Nephron progenitor cell (in vitro differentiated cells): ENCODE measurements at regions not wholly inside any gene's neighbourhood (a gene's known extent, or its start where the extent isn't known, plus 50 kb on each side); places are given as distances from the start of the nearest gene placed in this dataset.

Source experiments
- DNase-seq: peaks from one replicate; pipeline ENCODE4 v3.0.0; 2021
- H3K27ac Mint-ChIP-seq: 2 replicates; pipeline ENCODE4 v1.8.0; 2021; ENCODE audit warnings: mild to moderate bottlenecking, moderate library complexity, mixed read lengths
- H3K27me3 Mint-ChIP-seq: 2 replicates; pipeline ENCODE4 v1.8.0; 2021; ENCODE audit warnings: mild to moderate bottlenecking, low read depth, mixed read lengths; ENCODE audit not compliant: poor library complexity
- H3K36me3 Mint-ChIP-seq: 2 replicates; pipeline ENCODE4 v1.8.0; 2021; ENCODE audit warnings: low read depth, mixed read lengths
- H3K4me1 Mint-ChIP-seq: 2 replicates; pipeline ENCODE4 v1.8.0; 2021; ENCODE audit warnings: mixed read lengths
- H3K4me3 Mint-ChIP-seq: 2 replicates; pipeline ENCODE4 v1.8.0; 2021; ENCODE audit warnings: mild to moderate bottlenecking, moderate library complexity, mixed read lengths
- H3K9me3 Mint-ChIP-seq: 2 replicates; pipeline ENCODE4 v1.8.0; 2021; ENCODE audit warnings: mild to moderate bottlenecking, moderate library complexity, mixed read lengths
- CTCF ChIP-seq: fragments of 200-600 bp; sonication (generic); IDR thresholded peaks from 2 replicates; pipeline ENCODE4 v1.5.0; 2021; ENCODE audit warnings: antibody characterized with exemption

DNA sequence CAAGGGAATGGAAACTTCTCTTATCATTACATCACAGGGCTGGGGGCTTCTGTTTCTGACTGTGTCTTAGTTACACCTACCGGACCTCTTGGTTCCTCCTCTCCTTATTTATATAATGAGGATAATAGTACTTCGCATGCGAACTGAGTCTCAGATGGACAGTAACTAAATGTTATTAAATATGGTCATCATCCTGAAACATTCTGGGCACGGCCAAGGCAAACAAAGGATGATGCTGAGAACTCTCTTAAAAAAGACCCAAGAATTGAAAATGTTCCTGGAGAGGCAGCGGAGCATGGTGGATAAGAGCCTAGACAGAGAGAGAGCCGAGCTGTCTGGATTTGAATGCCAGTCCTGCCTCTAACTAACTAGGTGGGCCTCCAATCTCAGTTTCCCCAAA, 119.8 kb upstream of the SASH1 start:
- Mint-ChIP-seq H3K9me3 (no peaks in the 10 kb centered on the region), H3K4me3 (no peak overlapping the region), H3K27ac (no peak overlapping the region), H3K36me3 (no peaks in the 10 kb centered on the region), H3K4me1 (peaks cover 16% of the 10 kb centered on the region), H3K27me3 (peaks cover 21% of the 10 kb centered on the region)
- no peak for DNase-seq
- no peak for TF ChIP-seq CTCF

DNA sequence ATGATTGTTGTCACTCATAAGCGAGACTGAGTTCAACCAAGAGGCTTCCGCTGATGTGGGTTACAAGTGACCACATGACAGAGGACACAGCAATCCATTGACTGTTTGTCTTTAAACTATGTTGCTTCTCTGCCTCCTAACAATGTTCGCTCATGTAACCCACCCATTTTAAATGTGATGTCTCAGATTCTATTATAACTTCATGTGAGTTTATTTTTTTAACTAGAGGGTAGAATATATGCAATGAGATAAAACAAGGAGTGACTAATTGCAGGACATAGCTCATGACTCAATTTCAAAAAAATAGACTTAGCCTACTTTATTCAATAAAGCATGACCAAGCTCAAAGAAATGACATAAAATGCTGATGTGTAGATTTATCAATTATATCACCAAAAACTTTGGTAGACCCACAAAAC, 119.2 kb upstream of the SASH1 start:
- TF ChIP-seq CTCF = no peak
- Mint-ChIP-seq H3K4me3 (no peak overlapping the region), H3K9me3 (no peaks in the 10 kb centered on the region), H3K27ac (no peak overlapping the region), H3K27me3 (peaks cover 21% of the 10 kb centered on the region), H3K36me3 (no peaks in the 10 kb centered on the region), H3K4me1 (peaks cover 11% of the 10 kb centered on the region)
- no peak for DNase-seq

DNA sequence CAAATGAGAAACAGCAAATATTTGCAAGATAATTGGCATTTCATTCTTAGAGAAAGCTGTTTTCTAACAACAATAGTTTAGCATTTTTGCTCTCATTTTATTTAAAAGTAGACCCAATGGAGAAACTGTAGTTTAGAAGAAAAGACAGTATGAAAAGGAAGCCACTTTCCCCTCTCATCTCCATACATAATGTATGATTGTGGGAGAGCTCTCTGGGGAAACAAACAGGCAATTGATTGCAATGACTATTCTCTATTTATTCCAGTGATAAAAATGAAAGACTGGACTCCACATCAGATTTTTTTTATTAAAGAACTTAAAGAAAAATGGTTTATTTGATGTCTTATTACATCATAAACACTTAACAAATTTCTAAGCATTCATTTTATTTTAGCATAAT, 116.8 kb upstream of the SASH1 start:
- H3K4me1 Mint-ChIP-seq = peaks cover 9% of the 10 kb centered on the region
- TF ChIP-seq CTCF = no peak
- DNase-seq = no peak
- H3K27ac Mint-ChIP-seq = no peak overlapping the region
- no peak overlapping the region for H3K4me3 Mint-ChIP-seq
- no peaks in the 10 kb centered on the region for H3K9me3 Mint-ChIP-seq
- H3K36me3 Mint-ChIP-seq = no peaks in the 10 kb centered on the region
- peaks cover 11% of the 10 kb centered on the region for H3K27me3 Mint-ChIP-seq

DNA sequence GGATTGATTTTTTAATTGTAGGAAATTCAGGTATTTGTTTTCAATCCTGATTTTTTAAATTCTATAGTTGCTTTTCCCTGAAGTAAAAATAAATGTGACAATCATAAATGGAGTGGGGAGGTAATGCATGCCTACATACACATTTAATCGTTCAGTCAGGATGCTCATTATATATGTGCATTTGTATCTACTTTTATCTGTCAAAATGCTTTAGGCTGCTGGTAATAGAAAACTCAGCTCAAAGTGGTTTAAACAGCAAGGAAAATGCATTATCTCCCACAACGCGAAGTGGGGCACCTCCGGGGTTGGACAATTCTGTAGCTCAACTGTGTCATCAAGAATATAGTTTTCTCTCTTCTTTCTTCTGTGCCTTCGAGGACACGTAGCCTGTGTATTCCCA, 116.4 kb upstream of the SASH1 start:
- Mint-ChIP-seq H3K9me3 (no peaks in the 10 kb centered on the region), H3K27me3 (peaks cover 11% of the 10 kb centered on the region), H3K36me3 (no peaks in the 10 kb centered on the region), H3K4me1 (peaks cover 8% of the 10 kb centered on the region), H3K27ac (no peak overlapping the region), H3K4me3 (no peak overlapping the region)
- no peak for DNase-seq
- no peak for TF ChIP-seq CTCF

DNA sequence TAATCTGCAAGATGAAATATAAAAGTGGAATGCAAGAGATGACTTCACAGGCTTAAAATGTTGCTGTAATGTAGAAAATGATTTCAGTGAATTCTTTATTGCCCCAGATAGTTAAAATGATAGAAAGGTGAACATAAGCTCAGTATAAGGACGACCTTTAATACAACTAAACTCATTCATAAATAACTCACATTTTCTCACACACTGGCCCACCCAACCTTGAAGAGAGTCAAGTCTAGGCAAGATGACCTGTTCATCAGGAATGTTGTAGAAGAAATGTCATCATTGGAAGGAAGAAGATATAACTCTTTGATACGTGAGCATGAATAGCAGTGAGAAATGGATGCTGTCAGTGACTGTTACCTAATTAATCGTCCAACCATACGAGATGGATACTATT, 111.1 kb upstream of the SASH1 start:
- no peak for DNase-seq
- no peak for TF ChIP-seq CTCF
- H3K4me3 Mint-ChIP-seq = no peak overlapping the region
- H3K9me3 Mint-ChIP-seq = no peaks in the 10 kb centered on the region
- no peak overlapping the region for H3K27ac Mint-ChIP-seq
- peaks cover 4% of the 10 kb centered on the region for H3K27me3 Mint-ChIP-seq
- H3K4me1 Mint-ChIP-seq = no peaks in the 10 kb centered on the region
- H3K36me3 Mint-ChIP-seq = no peaks in the 10 kb centered on the region

DNA sequence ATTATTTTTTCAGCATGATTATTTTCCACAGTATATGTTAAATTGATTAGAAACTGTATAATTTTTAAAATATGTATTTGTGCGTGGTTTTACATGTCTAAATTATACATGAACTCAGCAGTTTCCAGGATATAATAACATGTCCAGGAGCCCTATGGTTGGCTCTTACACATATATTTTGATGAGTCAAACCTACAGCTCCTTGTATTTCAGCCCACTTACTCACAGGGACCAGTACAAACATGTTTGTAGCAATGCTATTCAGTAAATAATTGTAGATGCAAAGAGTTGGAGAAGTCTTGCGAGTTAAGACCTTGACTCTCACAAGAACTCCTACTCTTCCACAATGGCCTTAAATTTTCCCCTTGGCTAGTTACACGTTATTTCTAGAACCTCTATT, 107.2 kb upstream of the SASH1 start:
- H3K4me3 Mint-ChIP-seq = no peak overlapping the region
- no peaks in the 10 kb centered on the region for H3K9me3 Mint-ChIP-seq
- H3K36me3 Mint-ChIP-seq = no peaks in the 10 kb centered on the region
- no peak for TF ChIP-seq CTCF
- no peak for DNase-seq
- peaks cover 15% of the 10 kb centered on the region for H3K4me1 Mint-ChIP-seq
- peaks cover 8% of the 10 kb centered on the region for H3K27me3 Mint-ChIP-seq
- H3K27ac Mint-ChIP-seq = no peak overlapping the region
